ENCODE measurements at regions not wholly inside any gene's neighbourhood (a gene's known extent, or its start where the extent isn't known, plus 50 kb on each side); places are given as distances from the start of the nearest gene placed in this dataset.

DNA sequence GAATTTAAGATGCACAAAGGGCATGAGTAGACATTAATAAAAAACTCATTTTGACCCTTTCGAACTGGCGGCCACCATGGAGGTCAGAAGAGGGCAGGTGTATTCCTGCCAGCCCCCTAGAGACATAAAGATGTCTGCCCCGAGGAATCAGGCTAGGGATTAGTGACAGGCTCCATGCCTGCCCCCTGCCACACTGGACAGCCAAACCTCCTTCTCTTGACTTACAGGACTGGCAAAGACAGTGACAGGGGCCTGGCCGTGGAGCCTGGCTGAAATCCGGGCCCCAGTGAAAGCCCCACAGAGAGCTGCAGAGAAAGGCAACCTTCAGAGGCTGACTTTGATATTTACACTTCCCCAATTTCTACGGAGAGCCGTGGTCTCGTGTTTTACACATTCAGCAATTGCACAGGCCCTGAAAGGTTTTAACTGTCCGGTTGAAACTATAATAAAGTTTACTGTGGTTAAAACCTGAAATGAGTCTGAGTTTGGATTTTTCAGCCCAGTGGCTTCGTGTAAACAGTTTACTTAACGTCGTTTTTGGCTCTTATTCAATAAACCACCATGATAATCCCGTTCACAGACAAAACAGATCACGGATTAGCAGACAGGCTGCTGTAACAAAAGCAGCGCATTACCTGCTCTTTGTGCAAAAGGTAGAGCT, 243.9 kb upstream of the MYOCD start (continued):
- TF ChIP-seq, protein P1, sequence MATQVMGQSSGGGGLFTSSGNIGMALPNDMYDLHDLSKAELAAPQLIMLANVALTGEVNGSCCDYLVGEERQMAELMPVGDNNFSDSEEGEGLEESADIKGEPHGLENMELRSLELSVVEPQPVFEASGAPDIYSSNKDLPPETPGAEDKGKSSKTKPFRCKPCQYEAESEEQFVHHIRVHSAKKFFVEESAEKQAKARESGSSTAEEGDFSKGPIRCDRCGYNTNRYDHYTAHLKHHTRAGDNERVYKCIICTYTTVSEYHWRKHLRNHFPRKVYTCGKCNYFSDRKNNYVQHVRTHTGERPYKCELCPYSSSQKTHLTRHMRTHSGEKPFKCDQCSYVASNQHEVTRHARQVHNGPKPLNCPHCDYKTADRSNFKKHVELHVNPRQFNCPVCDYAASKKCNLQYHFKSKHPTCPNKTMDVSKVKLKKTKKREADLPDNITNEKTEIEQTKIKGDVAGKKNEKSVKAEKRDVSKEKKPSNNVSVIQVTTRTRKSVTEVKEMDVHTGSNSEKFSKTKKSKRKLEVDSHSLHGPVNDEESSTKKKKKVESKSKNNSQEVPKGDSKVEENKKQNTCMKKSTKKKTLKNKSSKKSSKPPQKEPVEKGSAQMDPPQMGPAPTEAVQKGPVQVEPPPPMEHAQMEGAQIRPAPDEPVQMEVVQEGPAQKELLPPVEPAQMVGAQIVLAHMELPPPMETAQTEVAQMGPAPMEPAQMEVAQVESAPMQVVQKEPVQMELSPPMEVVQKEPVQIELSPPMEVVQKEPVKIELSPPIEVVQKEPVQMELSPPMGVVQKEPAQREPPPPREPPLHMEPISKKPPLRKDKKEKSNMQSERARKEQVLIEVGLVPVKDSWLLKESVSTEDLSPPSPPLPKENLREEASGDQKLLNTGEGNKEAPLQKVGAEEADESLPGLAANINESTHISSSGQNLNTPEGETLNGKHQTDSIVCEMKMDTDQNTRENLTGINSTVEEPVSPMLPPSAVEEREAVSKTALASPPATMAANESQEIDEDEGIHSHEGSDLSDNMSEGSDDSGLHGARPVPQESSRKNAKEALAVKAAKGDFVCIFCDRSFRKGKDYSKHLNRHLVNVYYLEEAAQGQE (IDR thresholded peaks at IDR 0.05; ENCODE audit: low read depth, low read length): no peak
- no peak for TF ChIP-seq POLR2AphosphoS5 (IDR thresholded peaks at IDR 0.05; ENCODE audit: low read length)
- TF ChIP-seq SIN3A (IDR thresholded peaks at IDR 0.05; ENCODE audit: low read depth, low read length): no peak
- TF ChIP-seq MYC (IDR thresholded peaks at IDR 0.05; ENCODE audit: insufficient read depth, insufficient read length, insufficient replicate concordance, low read length, severe bottlenecking): no peak
- TF ChIP-seq HCFC1 (IDR thresholded peaks at IDR 0.05; ENCODE audit: low read length): no peak
- TF ChIP-seq, protein P2, sequence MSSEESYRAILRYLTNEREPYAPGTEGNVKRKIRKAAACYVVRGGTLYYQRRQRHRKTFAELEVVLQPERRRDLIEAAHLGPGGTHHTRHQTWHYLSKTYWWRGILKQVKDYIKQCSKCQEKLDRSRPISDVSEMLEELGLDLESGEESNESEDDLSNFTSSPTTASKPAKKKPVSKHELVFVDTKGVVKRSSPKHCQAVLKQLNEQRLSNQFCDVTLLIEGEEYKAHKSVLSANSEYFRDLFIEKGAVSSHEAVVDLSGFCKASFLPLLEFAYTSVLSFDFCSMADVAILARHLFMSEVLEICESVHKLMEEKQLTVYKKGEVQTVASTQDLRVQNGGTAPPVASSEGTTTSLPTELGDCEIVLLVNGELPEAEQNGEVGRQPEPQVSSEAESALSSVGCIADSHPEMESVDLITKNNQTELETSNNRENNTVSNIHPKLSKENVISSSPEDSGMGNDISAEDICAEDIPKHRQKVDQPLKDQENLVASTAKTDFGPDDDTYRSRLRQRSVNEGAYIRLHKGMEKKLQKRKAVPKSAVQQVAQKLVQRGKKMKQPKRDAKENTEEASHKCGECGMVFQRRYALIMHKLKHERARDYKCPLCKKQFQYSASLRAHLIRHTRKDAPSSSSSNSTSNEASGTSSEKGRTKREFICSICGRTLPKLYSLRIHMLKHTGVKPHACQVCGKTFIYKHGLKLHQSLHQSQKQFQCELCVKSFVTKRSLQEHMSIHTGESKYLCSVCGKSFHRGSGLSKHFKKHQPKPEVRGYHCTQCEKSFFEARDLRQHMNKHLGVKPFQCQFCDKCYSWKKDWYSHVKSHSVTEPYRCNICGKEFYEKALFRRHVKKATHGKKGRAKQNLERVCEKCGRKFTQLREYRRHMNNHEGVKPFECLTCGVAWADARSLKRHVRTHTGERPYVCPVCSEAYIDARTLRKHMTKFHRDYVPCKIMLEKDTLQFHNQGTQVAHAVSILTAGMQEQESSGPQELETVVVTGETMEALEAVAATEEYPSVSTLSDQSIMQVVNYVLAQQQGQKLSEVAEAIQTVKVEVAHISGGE (CRISPR knock-in tag; IDR thresholded peaks at IDR 0.05): no peak
- TF ChIP-seq PML (IDR thresholded peaks at IDR 0.05; ENCODE audit: low read length): no peak
- TF ChIP-seq NFIC (IDR thresholded peaks at IDR 0.05; ENCODE audit: low read depth, low read length): peak; percentile 27; the same call in 1 of the 2 replicates
- TF ChIP-seq RUNX3 (IDR thresholded peaks at IDR 0.05; ENCODE audit: low read length): peak; percentile 54
- no peak for TF ChIP-seq STAT3 (IDR thresholded peaks at IDR 0.05; ENCODE audit: low read depth, low read length)
- TF ChIP-seq, protein P3, sequence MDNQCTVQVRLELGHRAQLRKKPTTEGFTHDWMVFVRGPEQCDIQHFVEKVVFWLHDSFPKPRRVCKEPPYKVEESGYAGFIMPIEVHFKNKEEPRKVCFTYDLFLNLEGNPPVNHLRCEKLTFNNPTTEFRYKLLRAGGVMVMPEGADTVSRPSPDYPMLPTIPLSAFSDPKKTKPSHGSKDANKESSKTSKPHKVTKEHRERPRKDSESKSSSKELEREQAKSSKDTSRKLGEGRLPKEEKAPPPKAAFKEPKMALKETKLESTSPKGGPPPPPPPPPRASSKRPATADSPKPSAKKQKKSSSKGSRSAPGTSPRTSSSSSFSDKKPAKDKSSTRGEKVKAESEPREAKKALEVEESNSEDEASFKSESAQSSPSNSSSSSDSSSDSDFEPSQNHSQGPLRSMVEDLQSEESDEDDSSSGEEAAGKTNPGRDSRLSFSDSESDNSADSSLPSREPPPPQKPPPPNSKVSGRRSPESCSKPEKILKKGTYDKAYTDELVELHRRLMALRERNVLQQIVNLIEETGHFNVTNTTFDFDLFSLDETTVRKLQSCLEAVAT (IDR thresholded peaks at IDR 0.05): peak; percentile 62
- no peak for TF ChIP-seq RBBP5 (conservative IDR thresholded peaks at IDR 0.05)
- TF ChIP-seq ESRRA (IDR thresholded peaks at IDR 0.05; ENCODE audit: low read length): no peak
- TF ChIP-seq TBL1XR1 (IDR thresholded peaks at IDR 0.05; ENCODE audit: low read depth, low read length): no peak
- TF ChIP-seq, protein P4, sequence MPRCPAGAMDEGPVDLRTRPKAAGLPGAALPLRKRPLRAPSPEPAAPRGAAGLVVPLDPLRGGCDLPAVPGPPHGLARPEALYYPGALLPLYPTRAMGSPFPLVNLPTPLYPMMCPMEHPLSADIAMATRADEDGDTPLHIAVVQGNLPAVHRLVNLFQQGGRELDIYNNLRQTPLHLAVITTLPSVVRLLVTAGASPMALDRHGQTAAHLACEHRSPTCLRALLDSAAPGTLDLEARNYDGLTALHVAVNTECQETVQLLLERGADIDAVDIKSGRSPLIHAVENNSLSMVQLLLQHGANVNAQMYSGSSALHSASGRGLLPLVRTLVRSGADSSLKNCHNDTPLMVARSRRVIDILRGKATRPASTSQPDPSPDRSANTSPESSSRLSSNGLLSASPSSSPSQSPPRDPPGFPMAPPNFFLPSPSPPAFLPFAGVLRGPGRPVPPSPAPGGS (IDR thresholded peaks at IDR 0.05; ENCODE audit: borderline replicate concordance, insufficient read depth, low read depth, low read length, poor library complexity, severe bottlenecking): no peak
- TF ChIP-seq RB1 (IDR thresholded peaks at IDR 0.05; ENCODE audit: borderline replicate concordance): no peak
- TF ChIP-seq CTCF (IDR thresholded peaks at IDR 0.05 in 2 of 3, conservative IDR thresholded peaks at IDR 0.05 in 1 of 3; ENCODE audit: control insufficient read depth in 2 of 3, extremely low read depth in 1 of 3, insufficient read depth in 1 of 3, low read depth in 3 of 3, low read length in 3 of 3): no peak
- no peak for TF ChIP-seq ATF7 (IDR thresholded peaks at IDR 0.05; ENCODE audit: low read depth)
- no peak for TF ChIP-seq SMAD5 (IDR thresholded peaks at IDR 0.05; ENCODE audit: low read depth)
- TF ChIP-seq ZSCAN29 (IDR thresholded peaks at IDR 0.05): no peak

All from GM12878 (cell line).